ENCODE measurements at regions not wholly inside any gene's neighbourhood (a gene's known extent, or its start where the extent isn't known, plus 50 kb on each side); places are given as distances from the start of the nearest gene placed in this dataset.
"Not testable (repeated sequence)": the region's sequence is repeated elsewhere in the genome, so short reads cannot be mapped to it uniquely, and the experiment has no call there.

DNA sequence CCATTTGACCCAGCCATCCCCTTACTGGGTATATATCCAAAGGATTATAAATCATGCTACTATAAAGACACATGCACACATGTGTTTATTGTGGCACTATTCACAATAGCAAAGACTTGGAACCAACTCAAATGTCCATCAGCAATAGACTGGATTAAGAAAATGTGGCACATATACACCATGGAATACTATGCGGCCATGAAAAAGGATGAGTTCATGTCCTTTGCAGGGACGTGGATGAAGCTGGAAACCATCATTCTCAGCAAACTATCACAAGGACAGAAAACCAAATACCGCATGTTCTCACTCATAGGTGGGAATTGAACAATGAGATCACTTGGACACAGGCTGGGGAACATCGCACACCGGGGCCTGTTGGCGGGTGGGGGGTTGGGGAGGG, 913.4 kb upstream of the DIAPH2 start:
- DNase-seq (ENCODE audit: low read depth, low spot score): not testable (repeated sequence)

DNA sequence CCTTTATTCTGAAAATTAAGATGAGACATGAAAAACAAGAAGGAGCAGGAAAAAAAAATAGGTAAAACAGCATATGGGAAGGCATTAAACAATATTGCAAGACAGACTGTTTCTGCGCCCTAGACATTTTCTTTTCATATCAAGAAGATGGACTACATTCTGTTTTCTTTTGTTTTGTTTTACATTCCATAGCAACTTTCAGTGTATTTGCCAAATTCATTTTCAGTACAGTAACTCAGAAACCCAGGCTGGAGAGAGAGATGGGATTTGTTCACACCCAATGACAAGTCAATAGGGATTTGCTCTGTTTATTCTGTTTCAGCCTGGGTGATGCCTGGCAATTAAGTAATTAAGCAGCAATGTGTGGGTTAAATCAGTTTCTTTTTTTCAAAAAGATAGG, 892.8 kb upstream of the DIAPH2 start:
- no peak for DNase-seq (ENCODE audit: low read depth, low spot score)

- peak; percentile 76 for DNase-seq (ENCODE audit: low read depth, low spot score)
Observed at GRCh38 chrX:95797344-95797743, 887.3 kb upstream of the DIAPH2 start.

DNA sequence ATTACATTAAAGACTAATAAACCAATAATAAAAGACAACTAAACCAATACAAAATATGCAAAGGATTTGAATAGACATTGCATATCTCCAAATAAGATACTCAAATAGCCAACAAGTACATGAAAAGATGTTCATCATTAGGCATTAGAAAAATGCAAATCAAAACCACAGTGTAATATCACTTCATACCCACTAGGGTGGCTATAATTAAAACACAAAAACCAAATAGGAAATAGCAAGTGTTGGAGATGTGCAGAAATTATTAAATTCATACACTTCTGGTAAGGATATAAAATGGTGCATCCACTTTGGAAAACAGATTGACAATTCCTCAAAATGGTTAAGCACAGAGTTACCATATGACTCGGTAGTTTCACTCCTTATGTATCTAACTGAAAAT, 860.8 kb upstream of the DIAPH2 start:
- DNase-seq (ENCODE audit: low read depth, low spot score): no peak

DNA sequence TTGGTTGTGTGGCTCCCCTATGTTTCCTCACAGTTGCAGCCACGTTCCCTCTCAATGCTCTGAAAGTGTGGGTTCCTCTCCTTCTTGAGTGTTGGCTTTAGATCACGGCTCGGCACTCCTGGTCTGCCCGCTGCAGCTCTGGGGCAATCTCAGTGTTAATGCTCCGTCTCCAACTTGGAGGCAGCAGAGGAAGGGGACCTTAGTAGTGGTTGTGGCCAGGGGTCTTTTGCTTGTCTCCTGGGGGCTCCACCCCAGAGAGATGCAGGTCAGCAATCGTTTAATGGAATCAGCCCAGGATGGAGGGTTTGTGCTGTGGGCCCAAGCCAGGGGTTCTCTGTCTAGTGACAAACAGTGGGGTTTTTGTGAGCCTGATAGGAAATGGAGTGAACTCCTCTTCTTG, 849.4 kb upstream of the DIAPH2 start:
- no peak for DNase-seq (ENCODE audit: low read depth, low spot score)

- no peak for DNase-seq (ENCODE audit: low read depth, low spot score)
Observed at GRCh38 chrX:95836517-95836916, 848.1 kb upstream of the DIAPH2 start.

DNA sequence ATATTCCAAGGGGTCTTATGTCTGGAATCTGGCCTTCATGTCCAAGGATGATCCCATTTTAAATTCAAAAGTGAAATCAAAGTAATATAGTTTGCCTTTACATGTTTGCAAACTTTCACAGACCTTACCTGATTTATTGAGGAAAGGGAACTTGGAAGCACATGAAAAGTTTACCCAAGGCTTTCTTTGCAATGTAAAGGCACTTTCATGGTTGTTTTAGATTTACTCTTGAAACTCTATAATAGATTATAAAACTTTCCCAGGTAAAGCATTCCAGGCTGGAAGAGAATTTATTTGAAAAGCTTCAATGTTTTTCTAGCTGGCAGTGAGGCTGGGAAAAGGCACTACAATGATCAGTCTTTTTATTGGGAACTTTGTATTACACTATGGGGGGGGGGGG, 842.8 kb upstream of the DIAPH2 start:
- DNase-seq (ENCODE audit: low read depth, low spot score): no peak

DNA sequence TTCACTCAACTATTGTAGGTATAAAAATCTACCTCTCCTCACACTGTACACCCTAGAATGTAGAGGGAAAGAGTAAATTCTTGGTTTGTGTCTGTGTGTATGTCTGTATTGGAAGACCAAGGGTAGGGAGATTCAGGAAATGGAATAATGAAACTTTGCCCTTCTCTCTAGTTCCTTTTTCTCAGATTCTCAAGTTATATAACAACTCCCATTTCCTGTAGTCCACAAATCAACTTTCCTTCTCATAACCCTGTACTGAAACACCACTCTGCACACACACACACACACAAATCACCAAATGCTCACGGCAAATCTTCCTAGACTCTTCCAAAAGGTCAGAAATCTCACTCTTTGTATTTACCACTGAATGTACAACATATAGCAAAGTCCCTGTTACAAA, 824.5 kb upstream of the DIAPH2 start:
- DNase-seq (ENCODE audit: low read depth, low spot score): no peak

GRCh38 chrX:95875661-95876060, 809.0 kb upstream of the DIAPH2 start:
- DNase-seq (ENCODE audit: low read depth, low spot score): no peak

GRCh38 chrX:95878874-95879273, 805.8 kb upstream of the DIAPH2 start:
- no peak for DNase-seq (ENCODE audit: low read depth, low spot score)

GRCh38 chrX:95884186-95884585, 800.5 kb upstream of the DIAPH2 start:
- no peak for DNase-seq (ENCODE audit: low read depth, low spot score)

DNA sequence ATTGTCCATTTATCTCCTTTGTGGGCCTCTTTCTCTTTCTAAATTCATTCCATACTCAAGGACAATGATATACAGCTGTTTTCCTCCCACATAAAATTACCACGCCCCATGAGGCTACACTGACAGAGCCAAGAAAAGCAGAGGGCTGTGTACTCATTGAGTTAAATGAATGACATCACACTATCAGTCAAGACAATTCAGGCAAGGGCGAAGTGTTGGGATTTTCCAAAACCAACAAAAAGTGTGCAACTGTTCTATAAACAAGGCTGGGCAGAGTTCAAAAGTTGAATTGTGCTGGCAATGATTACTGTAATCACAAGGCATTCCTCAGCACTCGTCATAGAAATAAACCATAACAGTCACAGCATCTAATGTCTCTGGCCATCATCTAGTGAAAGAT, 799.6 kb upstream of the DIAPH2 start:
- DNase-seq (ENCODE audit: low read depth, low spot score): no peak

GRCh38 chrX:95889279-95889678, 795.4 kb upstream of the DIAPH2 start:
- no peak for DNase-seq (ENCODE audit: low read depth, low spot score)

DNA sequence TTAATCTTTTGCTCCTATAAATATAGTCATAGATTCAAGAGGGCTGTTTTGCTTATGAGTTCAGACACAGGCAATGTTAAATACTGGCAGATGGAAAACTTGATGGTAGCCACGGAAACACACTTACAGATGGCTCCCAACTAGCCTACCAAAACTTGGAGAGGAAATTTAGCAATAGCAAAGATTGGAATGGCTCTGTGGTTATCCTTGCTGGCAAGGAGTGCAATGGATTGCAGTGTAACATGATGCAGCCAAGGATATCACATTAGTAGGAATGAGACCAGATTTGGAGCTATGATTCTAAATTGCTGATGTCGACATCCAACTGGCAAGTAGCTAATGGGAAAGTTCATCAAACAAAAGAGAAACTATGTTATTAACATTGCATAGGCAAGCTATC, 791.0 kb upstream of the DIAPH2 start:
- DNase-seq (ENCODE audit: low read depth, low spot score): no peak

GRCh38 chrX:95903490-95903889, 781.2 kb upstream of the DIAPH2 start:
- peak; percentile 48 for DNase-seq (ENCODE audit: low read depth, low spot score)

DNA sequence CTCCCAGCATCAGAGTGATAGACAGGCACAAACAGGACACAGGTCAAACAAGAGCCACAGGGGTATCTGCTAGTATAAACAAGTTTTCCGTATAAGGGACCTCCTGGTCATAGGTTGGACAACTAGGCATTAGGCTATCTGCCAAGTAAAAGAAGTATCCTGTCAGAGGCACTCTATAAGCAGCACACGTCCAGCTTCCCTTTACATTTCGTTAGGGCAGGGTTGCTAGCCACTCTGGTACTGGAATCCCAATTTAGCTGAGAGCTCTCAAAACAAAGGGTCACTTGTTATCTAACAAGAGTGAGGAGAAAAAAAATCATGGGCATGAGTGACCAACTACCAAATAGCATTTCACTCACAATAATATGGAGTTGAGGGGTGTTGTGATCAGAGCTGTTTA, 780.7 kb upstream of the DIAPH2 start:
- DNase-seq (ENCODE audit: low read depth, low spot score): no peak

- no peak for DNase-seq (ENCODE audit: low read depth, low spot score)
Observed at GRCh38 chrX:95907081-95907480, 777.6 kb upstream of the DIAPH2 start.

DNA sequence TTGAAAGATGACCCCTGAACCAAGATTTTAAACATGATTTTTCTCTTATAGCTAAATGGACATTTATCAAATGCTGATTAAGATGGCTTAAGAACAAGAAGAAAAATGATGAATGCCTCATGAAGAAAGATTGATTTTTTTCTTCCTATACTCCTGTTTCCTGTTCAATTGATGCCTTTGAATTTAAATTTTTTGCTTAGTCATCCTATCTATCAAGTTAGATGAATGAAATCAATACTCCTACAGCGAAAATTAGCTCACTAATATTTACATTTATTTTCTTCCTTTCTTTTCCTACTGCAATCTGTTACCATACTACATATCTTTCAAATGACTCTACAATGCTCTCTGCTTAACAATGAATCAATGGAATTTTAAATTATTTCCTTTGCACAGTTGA, 773.6 kb upstream of the DIAPH2 start:
- DNase-seq (ENCODE audit: low read depth, low spot score): no peak

DNA sequence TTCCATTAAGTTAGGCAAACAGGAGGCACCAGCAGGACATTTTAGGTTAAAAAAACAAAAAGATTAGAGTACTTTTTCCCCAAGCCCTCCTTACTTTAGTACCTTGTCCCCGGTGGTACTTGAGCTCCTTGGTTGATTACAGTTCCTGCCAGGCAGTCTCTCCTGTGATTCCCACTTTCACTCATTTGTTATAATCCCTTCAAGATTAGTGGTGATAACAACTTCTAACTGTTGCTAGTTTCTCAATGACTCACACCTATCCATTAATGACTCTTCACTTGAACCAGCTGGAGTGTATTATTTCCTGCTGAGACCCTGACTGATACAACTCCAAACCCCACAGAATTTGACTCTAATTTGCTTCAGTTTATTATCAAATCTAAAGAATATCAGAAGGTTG, 765.0 kb upstream of the DIAPH2 start:
- no peak for DNase-seq (ENCODE audit: low read depth, low spot score)

DNA sequence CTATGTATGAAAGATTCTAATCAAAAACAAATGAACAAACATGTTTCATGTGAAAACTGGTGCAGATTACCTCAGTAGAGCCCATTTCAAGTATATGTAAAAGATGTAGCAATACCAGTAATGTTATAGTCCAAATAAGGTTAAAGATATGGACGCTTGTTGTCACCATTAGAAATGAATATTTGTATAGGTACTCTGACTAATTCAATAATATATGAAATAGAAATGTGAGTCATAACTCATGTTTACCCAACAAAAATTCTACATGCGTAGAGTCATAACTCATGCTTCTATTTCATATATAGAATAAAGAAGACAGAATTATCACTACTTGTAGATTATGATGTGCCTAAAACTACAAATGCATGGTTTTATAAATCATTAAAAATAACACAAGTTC, 739.1 kb upstream of the DIAPH2 start:
- no peak for DNase-seq (ENCODE audit: low read depth, low spot score)

DNA sequence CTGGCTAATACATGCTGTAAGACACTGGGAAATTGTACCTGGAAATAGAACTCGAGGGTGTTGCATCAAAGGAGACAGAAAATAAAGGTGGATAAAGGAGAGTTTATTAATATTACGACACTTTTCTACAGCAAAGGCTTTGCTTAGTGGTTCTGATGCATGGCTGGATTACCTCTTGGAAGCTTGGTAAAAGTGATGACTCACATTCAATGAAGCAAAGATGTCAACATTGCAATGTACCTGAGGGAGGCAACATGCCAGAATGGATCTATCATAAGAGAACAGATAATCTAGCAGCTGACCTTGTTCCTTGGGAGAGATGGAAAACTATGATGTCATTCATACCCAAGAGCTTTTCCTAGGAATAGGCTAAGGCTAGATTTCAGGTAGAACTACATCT, 735.1 kb upstream of the DIAPH2 start:
- DNase-seq (ENCODE audit: low read depth, low spot score): no peak

DNA sequence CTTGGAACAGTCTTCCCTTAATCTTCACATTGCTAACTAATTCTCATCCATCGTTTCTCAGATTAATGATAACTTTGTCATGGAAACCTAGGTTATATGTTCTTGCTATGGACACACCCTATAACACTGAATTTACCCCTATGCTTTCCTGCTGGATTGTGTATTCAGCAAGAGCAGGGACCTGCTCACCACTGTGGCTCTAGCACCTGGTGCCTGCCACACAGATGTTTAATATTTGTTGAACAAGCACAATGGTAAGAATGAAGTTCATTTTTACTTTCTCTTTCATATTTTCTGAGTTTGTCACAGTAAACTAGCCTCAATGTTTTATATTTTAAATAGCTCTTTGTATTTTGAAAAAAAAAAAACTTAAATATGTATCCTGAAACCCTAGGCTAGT, 734.0 kb upstream of the DIAPH2 start:
- no peak for DNase-seq (ENCODE audit: low read depth, low spot score)

- DNase-seq (ENCODE audit: low read depth, low spot score): no peak
Observed at GRCh38 chrX:95953564-95953963, 731.1 kb upstream of the DIAPH2 start.

DNA sequence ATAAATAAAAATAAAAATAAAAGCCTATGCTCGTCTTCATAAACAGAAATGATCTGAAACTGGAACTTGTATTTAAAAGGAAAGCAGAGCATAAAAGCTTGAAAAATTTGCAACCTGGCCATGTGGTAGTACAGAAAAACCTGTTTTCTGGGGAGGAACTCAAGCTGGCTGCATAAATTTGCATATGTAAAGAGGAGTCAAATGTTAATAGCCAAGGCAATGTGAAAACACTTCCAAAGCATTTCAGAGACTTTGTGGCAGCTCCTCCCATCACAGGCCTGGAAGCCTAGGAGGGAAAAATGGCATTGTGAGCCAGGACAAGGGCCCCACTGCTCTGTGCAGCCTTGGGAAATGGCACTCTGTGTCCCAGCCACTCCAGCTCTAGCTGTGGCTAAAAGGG, 727.9 kb upstream of the DIAPH2 start:
- no peak for DNase-seq (ENCODE audit: low read depth, low spot score)
